ENCODE measurements at regions not wholly inside any gene's neighbourhood (a gene's known extent, or its start where the extent isn't known, plus 50 kb on each side); places are given as distances from the start of the nearest gene placed in this dataset.

DNA sequence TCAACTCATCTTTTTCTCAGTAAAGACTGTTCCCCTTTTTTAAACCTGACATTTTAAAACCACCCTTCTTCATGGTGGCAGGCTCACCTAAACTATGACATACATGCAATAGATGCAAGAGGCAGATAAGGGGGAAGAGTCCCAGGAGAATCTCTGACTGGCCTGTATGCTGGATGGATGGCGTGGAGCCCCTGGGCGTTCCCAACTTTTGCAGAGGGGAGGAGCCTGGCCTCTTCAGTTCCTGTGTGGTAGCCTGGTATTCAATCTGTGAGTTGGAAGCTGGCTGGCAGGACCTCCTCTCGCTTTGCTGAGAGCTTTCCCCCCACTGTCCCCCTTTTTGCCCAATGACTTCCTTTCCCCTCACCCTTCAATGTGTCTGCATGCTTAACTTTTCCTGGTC, 217.6 kb upstream of the CA10 start:
- Mint-ChIP-seq H3K4me3 (no peak overlapping the region), H3K9me3 (no peaks in the 10 kb centered on the region), H3K36me3 (ENCODE audit: low read depth) (no peaks in the 10 kb centered on the region), H3K4me1 (ENCODE audit: low read depth) (no peaks in the 10 kb centered on the region), H3K27ac (no peak overlapping the region), H3K27me3 (ENCODE audit: low read depth) (no peaks in the 10 kb centered on the region)
- no peak for DNase-seq (ENCODE audit: low spot score)

DNA sequence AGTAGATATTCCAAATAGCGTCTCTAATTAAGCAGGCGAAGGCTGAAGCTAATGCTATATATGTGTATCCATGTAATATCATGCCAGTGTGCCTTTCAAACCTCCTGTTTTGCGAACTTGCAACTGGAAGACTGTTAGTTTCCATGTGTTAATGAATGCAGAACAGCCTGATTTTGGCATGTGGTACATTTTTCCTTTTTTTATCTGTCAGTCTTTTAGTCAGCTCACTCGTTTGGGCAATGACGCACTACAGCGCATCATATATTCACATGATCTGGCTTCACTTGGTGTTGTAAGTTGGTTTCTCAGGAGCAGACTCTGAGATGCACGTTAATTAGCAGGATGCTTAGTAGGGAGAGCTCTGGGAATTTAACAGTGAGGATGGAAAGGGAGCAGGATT, 210.4 kb upstream of the CA10 start:
- Mint-ChIP-seq H3K36me3 (ENCODE audit: low read depth) (no peaks in the 10 kb centered on the region), H3K27me3 (ENCODE audit: low read depth) (no peaks in the 10 kb centered on the region), H3K4me3 (no peak overlapping the region), H3K4me1 (ENCODE audit: low read depth) (no peaks in the 10 kb centered on the region), H3K27ac (no peak overlapping the region), H3K9me3 (no peaks in the 10 kb centered on the region)
- DNase-seq (ENCODE audit: low spot score), result no peak

DNA sequence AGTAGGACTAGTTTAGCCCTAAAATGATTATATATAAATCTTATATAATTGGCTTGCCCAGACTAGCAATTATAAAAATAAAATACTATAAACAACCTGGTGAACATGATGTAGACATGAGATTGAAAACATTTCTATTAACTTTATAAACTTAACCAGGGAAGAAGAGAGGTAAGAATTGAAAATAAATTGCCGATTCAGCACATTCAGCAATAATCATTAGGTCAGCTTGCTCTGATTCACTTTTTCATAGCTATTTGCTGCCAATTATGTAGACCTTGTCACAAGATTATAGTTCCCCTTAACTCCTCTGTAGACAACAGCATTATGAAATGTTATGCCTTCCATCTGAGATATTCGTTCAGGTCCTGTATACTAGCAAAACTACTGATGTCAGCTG, 199.3 kb upstream of the CA10 start:
- no peaks in the 10 kb centered on the region for H3K27me3 Mint-ChIP-seq (ENCODE audit: low read depth)
- H3K9me3 Mint-ChIP-seq, result peaks cover 24% of the 10 kb centered on the region
- no peaks in the 10 kb centered on the region for H3K36me3 Mint-ChIP-seq (ENCODE audit: low read depth)
- no peaks in the 10 kb centered on the region for H3K4me1 Mint-ChIP-seq (ENCODE audit: low read depth)
- H3K27ac Mint-ChIP-seq, result no peak overlapping the region
- DNase-seq (ENCODE audit: low spot score), result no peak
- no peak overlapping the region for H3K4me3 Mint-ChIP-seq

GRCh38 chr17:52336796-52337195, 178.3 kb upstream of the CA10 start:
- Mint-ChIP-seq H3K4me1 (ENCODE audit: low read depth) (no peaks in the 10 kb centered on the region), H3K27me3 (ENCODE audit: low read depth) (no peaks in the 10 kb centered on the region), H3K4me3 (no peak overlapping the region), H3K27ac (no peak overlapping the region), H3K36me3 (ENCODE audit: low read depth) (no peaks in the 10 kb centered on the region), H3K9me3 (peaks cover 10% of the 10 kb centered on the region)
- DNase-seq (ENCODE audit: low spot score), result no peak

- Mint-ChIP-seq H3K9me3 (peaks cover 4% of the 10 kb centered on the region), H3K36me3 (ENCODE audit: low read depth) (no peaks in the 10 kb centered on the region), H3K27me3 (ENCODE audit: low read depth) (no peaks in the 10 kb centered on the region), H3K27ac (no peak overlapping the region), H3K4me1 (ENCODE audit: low read depth) (no peaks in the 10 kb centered on the region), H3K4me3 (no peak overlapping the region)
- DNase-seq (ENCODE audit: low spot score), result no peak
These were observed 147.8 kb upstream of the CA10 start for GRCh38 chr17:52306314-52306713.

DNA sequence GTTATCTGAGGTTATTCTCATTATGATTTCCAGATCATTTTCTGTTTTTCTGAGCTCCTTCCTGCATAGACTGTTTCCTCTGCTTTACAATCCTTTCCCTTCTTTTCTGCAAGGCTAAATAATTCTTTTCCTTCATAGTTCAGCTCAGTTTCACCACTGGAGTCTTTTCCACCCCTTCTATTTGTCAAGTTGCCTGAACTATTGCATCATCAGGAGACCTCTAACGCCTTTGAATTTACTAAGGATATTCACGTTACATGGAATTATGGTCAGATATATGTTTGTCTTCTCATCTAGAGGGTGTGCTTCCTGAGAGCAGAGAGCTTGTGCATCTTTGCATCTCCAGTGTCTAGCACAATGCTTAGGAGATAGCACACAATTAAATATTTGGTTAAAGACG, 140.4 kb upstream of the CA10 start:
- H3K4me3 Mint-ChIP-seq, result no peak overlapping the region
- H3K9me3 Mint-ChIP-seq, result no peaks in the 10 kb centered on the region
- no peak for DNase-seq (ENCODE audit: low spot score)

DNA sequence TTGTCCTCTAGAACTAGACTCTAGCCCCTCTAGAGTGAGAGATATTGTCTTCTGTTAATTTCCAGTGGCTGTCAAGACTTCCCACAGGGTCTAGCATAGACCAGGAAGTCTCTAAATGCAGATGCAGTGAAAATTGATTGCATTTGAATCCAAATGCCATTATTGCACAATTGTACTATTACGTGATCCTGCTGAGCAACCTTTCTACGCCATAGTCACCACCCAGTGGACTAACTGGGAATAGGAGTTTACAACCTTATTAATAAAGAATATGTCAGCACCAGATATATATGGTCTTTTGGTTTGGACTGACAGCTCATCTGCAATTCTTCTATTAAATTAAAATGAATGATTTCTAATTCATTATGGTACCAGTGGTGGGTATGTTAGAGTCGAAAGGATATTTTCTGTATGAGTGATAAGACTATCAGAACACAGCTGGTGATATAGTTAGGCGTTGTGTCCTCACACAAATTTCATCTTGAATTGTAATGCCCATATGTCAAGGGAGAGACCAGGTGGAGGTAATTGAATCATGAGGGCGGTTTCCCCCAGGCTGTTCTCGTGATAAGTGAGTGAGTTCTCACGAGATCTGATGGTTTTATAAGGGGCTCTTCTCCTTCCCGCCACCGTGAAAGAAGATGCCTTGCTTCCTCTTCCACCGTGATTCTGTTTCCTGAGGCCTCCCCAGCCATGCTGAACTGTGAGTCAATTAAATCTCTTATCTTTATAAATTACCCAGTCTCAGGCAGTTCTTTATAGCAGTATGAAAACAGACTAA, 138.9 kb upstream of the CA10 start:
- Mint-ChIP-seq H3K27ac (no peak overlapping the region), H3K27me3 (ENCODE audit: low read depth) (no peaks in the 10 kb centered on the region), H3K36me3 (ENCODE audit: low read depth) (no peaks in the 10 kb centered on the region), H3K4me3 (no peak overlapping the region), H3K4me1 (ENCODE audit: low read depth) (no peaks in the 10 kb centered on the region), H3K9me3 (no peaks in the 10 kb centered on the region)
- DNase-seq (ENCODE audit: low spot score), result no peak

More for the DNA sequence above, 140.4 kb upstream of the CA10 start:
- Mint-ChIP-seq H3K36me3 (ENCODE audit: low read depth) (no peaks in the 10 kb centered on the region), H3K27ac (no peak overlapping the region), H3K4me1 (ENCODE audit: low read depth) (no peaks in the 10 kb centered on the region), H3K27me3 (ENCODE audit: low read depth) (no peaks in the 10 kb centered on the region)

DNA sequence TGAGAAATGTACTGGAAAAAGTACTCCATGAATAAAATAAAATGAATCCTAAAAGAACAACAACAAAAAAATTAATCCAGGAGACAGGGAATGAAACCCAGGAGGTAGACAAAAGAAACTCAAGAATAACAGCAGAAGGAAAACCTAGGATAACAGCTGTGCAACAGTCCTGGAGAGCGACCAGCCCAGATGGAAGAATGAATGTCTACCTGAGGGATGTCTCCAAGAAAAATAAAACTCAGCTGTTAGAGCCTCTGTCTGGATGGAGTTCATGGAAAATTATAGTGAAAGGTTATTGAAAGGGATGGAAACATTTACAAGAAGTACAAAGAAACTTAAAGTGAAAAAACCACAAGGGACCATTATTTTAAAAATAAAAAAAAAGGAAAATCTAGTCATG, 135.8 kb upstream of the CA10 start:
- DNase-seq (ENCODE audit: low spot score), result no peak
- no peaks in the 10 kb centered on the region for H3K4me1 Mint-ChIP-seq (ENCODE audit: low read depth)
- H3K27ac Mint-ChIP-seq, result no peak overlapping the region
- H3K36me3 Mint-ChIP-seq (ENCODE audit: low read depth), result no peaks in the 10 kb centered on the region
- H3K27me3 Mint-ChIP-seq (ENCODE audit: low read depth), result no peaks in the 10 kb centered on the region
- peaks cover 6% of the 10 kb centered on the region for H3K9me3 Mint-ChIP-seq
- H3K4me3 Mint-ChIP-seq, result no peak overlapping the region

DNA sequence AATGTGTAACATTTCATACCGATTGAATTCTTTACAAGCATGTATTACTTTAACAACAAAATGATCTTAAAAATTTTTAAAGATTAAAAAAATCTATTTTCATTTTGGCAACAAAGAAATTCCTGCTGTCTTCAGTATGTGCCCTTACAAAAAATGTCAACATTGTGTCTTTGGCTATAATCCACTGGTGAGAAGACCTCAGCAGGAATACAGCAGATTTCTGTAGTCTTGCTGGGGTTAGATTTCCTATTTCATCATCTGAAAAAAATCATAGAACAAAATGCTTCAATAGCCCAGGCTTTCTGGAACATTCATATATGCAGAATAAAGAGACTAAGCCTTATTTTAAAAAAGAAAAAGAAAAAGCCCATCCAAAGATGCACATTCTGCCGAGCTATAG, 129.1 kb upstream of the CA10 start:
- Mint-ChIP-seq H3K4me3 (no peak overlapping the region), H3K36me3 (ENCODE audit: low read depth) (no peaks in the 10 kb centered on the region), H3K27ac (no peak overlapping the region), H3K9me3 (peaks cover 21% of the 10 kb centered on the region), H3K4me1 (ENCODE audit: low read depth) (no peaks in the 10 kb centered on the region), H3K27me3 (ENCODE audit: low read depth) (no peaks in the 10 kb centered on the region)
- DNase-seq (ENCODE audit: low spot score), result no peak

DNA sequence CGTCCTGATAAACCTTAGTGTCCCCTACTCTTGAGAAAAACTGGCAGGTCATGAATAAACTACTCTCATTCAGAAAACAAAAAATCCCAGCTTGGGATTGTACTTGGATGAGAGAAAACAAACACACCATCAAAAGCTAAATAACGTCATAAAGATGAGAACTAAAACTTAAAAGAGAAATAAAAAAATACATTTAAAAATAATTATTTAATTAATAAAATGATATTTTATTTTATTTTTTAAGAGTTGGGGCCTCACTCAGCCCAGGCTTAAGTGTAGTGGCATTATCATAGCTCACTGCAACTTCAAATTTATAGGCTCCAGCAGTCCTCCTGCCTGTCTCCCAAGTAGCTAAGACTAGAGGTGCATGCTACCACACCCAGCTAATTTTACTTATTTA, 125.4 kb upstream of the CA10 start:
- H3K36me3 Mint-ChIP-seq (ENCODE audit: low read depth), result no peaks in the 10 kb centered on the region
- DNase-seq (ENCODE audit: low spot score), result no peak
- H3K27ac Mint-ChIP-seq, result no peak overlapping the region
- H3K27me3 Mint-ChIP-seq (ENCODE audit: low read depth), result no peaks in the 10 kb centered on the region
- H3K9me3 Mint-ChIP-seq, result peaks cover 14% of the 10 kb centered on the region
- no peaks in the 10 kb centered on the region for H3K4me1 Mint-ChIP-seq (ENCODE audit: low read depth)
- H3K4me3 Mint-ChIP-seq, result no peak overlapping the region

DNA sequence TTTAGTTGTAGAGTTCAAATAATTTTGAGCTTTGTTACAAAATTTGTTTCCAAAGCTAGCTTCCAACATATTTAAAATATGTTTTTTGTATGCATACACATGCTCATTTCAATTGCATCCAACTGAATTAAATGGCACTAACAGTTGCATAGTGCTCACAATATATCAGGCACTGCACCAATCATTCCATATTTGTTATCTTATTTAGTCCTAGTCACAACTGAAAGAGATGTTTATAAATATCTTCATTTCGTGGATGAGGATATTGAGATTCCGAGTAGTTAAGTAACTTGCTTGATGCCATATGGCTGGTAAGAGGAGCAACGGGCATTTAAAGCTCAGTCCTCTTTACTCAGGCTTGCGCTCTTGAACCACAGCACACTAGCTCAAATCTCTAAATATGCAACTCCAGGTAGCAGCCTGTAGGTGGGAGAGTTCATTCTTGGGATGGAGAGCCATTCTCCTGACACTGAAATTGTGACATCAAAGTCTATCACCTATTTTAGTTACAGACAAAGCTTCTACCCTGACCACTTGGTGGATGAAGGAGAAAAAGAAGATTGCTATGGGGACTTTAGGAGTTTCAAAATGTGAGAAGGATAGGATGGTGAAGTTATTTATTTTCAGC, 118.0 kb upstream of the CA10 start:
- Mint-ChIP-seq H3K27me3 (ENCODE audit: low read depth) (no peaks in the 10 kb centered on the region), H3K4me1 (ENCODE audit: low read depth) (no peaks in the 10 kb centered on the region), H3K9me3 (no peaks in the 10 kb centered on the region), H3K36me3 (ENCODE audit: low read depth) (no peaks in the 10 kb centered on the region), H3K4me3 (no peak overlapping the region), H3K27ac (no peak overlapping the region)
- DNase-seq (ENCODE audit: low spot score), result no peak

GRCh38 chr17:52271781-52272180, 113.3 kb upstream of the CA10 start:
- no peak for DNase-seq (ENCODE audit: low spot score)
- no peak overlapping the region for H3K4me3 Mint-ChIP-seq
- H3K9me3 Mint-ChIP-seq, result no peaks in the 10 kb centered on the region
- no peaks in the 10 kb centered on the region for H3K36me3 Mint-ChIP-seq (ENCODE audit: low read depth)
- H3K4me1 Mint-ChIP-seq (ENCODE audit: low read depth), result no peaks in the 10 kb centered on the region
- H3K27ac Mint-ChIP-seq, result no peak overlapping the region
- H3K27me3 Mint-ChIP-seq (ENCODE audit: low read depth), result no peaks in the 10 kb centered on the region

DNA sequence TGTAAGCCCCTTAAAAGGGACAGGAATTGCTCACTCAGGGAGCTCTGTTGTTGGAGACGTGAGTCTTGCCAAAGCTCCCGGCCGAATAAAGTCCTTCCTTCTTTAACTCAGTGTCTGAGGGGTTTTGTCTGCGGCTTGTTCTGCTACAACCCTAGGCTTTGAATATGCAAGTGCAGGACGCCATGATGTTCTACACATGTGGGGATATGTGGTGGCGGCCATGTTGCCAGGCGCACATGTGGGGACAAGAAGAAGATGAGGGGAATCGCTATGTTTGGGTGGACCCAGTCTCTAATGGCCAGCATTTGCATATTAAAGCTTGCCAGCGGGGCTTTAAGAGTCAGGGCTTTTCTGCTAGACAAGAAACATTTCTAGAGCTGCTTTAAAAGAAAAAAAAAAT, 96.8 kb upstream of the CA10 start:
- H3K4me3 Mint-ChIP-seq, result no peak overlapping the region
- H3K27me3 Mint-ChIP-seq (ENCODE audit: low read depth), result no peaks in the 10 kb centered on the region
- no peaks in the 10 kb centered on the region for H3K36me3 Mint-ChIP-seq (ENCODE audit: low read depth)
- no peak overlapping the region for H3K27ac Mint-ChIP-seq
- DNase-seq (ENCODE audit: low spot score), result no peak
- H3K9me3 Mint-ChIP-seq, result no peaks in the 10 kb centered on the region
- H3K4me1 Mint-ChIP-seq (ENCODE audit: low read depth), result no peaks in the 10 kb centered on the region

DNA sequence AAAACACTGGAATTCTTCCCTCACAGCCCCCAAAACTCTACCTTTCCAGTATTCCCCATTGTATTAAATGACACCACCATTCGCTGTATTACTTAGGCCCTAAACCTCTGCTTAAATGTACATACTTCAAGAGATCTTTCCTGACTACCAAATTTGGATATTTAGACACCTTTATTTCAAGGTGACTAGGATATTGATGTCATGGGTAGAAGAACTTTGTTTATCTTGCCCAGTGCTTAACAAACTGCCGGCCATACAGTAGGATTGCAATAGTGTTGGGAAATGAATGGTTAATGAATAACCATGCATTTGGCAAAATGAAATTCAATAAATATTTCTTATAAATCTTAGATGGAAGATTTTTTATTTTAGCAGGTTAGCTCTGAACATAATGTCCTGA, 86.2 kb upstream of the CA10 start:
- H3K4me1 Mint-ChIP-seq (ENCODE audit: low read depth), result no peaks in the 10 kb centered on the region
- no peak overlapping the region for H3K27ac Mint-ChIP-seq
- DNase-seq (ENCODE audit: low spot score), result no peak
- no peaks in the 10 kb centered on the region for H3K27me3 Mint-ChIP-seq (ENCODE audit: low read depth)
- H3K36me3 Mint-ChIP-seq (ENCODE audit: low read depth), result no peaks in the 10 kb centered on the region
- no peak overlapping the region for H3K4me3 Mint-ChIP-seq
- H3K9me3 Mint-ChIP-seq, result no peaks in the 10 kb centered on the region

DNA sequence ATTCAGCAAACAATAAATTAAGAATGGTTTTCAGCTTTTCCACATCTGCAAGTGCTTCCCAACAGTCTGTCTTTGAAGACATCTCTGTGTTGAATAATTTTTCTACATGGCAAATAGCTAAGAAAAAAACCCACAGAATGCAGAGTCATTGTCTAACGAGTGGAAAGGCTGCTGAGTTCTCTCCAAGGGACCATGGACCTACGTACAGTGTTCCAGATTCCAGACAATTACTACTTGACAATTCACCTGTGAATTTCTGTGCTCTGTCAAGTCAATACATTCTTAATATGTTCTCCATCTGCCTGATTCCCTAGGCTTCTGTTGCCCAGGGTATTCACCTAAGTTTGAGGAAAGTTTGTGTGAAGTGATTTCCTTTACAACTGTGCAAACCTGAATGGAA, 83.8 kb upstream of the CA10 start:
- Mint-ChIP-seq H3K27ac (no peak overlapping the region), H3K36me3 (ENCODE audit: low read depth) (no peaks in the 10 kb centered on the region), H3K4me1 (ENCODE audit: low read depth) (no peaks in the 10 kb centered on the region), H3K9me3 (no peaks in the 10 kb centered on the region), H3K27me3 (ENCODE audit: low read depth) (no peaks in the 10 kb centered on the region), H3K4me3 (no peak overlapping the region)
- no peak for DNase-seq (ENCODE audit: low spot score)

Measured in T-helper 2 cell treated with Interferon-gamma antibody and Interleukin-4, amounts not matched to agents 5 μg/mL and 100 μg/mL, for 36 hours (primary cell).